Mesendoderm (in vitro differentiated cells): ENCODE measurements at regions not wholly inside any gene's neighbourhood (a gene's known extent, or its start where the extent isn't known, plus 50 kb on each side); places are given as distances from the start of the nearest gene placed in this dataset.

Source experiments
- DNase-seq: peaks from one replicate; pipeline ENCODE4 v3.0.0; 2013
- H2AK5ac ChIP-seq: 2 replicates; pipeline ENCODE4 v1.6.1; 2013; ENCODE audit warnings: low read length, inconsistent platforms
- H2BK120ac ChIP-seq: 2 replicates; pipeline ENCODE4 v1.6.1; 2013; ENCODE audit warnings: low read depth, mild to moderate bottlenecking, low read length, moderate library complexity, mixed read lengths
- H2BK15ac ChIP-seq: replicated peaks from 2 replicates; pipeline ENCODE4 v1.6.1; 2013; ENCODE audit warnings: low read depth, mild to moderate bottlenecking, moderate library complexity
- H2BK5ac ChIP-seq: 2 replicates; pipeline ENCODE4 v1.6.1; 2013; ENCODE audit warnings: low read length, inconsistent platforms
- H3K18ac ChIP-seq: 2 replicates; pipeline ENCODE4 v1.6.1; 2013; ENCODE audit warnings: mild to moderate bottlenecking, low read length, mixed read lengths
- H3K23ac ChIP-seq: one replicate; pipeline ENCODE4 v1.6.1; 2013; ENCODE audit warnings: low read length
- H3K27ac ChIP-seq: 2 replicates; pipeline ENCODE4 v1.5.1; 2013; ENCODE audit warnings: low read depth, mild to moderate bottlenecking, inconsistent platforms, low read length, moderate library complexity
- H3K27me3 ChIP-seq: 2 replicates; pipeline ENCODE4 v1.6.1; 2013; ENCODE audit warnings: low read length, control low read depth, mild to moderate bottlenecking, inconsistent platforms; ENCODE audit not compliant: insufficient read depth, poor library complexity
- H3K36me3 ChIP-seq: 2 replicates; pipeline ENCODE4 v1.6.1; 2013; ENCODE audit warnings: low read length, inconsistent platforms; ENCODE audit not compliant: control insufficient read depth, insufficient read depth
- H3K4ac ChIP-seq: one replicate; pipeline ENCODE4 v1.6.1; 2013; ENCODE audit warnings: low read depth, mild to moderate bottlenecking, low read length, moderate library complexity
- H3K4me1 ChIP-seq: 2 replicates; pipeline ENCODE4 v1.6.1; 2013; ENCODE audit warnings: low read depth, low read length, inconsistent platforms; ENCODE audit not compliant: control insufficient read depth
- H3K4me2 ChIP-seq: 2 replicates; pipeline ENCODE4 v1.6.1; 2013; ENCODE audit warnings: low read length
- H3K4me3 ChIP-seq: 2 replicates; pipeline ENCODE4 v1.5.1; 2013; ENCODE audit warnings: mild to moderate bottlenecking, low read length
- H3K56ac ChIP-seq: one replicate; pipeline ENCODE4 v1.6.1; 2013; ENCODE audit warnings: low read length
- H3K79me1 ChIP-seq: 2 replicates; pipeline ENCODE4 v1.6.1; 2013; ENCODE audit warnings: low read length, inconsistent platforms
- H3K79me2 ChIP-seq: 2 replicates; pipeline ENCODE4 v1.6.1; 2013; ENCODE audit warnings: mild to moderate bottlenecking, low read length; ENCODE audit not compliant: control insufficient read depth, insufficient read depth
- H3K9ac ChIP-seq: 2 replicates; pipeline ENCODE4 v1.6.1; 2013; ENCODE audit warnings: low read length, inconsistent platforms
- H4K5ac ChIP-seq: one replicate; pipeline ENCODE4 v1.6.1; 2013; ENCODE audit warnings: low read length
- H4K8ac ChIP-seq: one replicate; pipeline ENCODE4 v1.6.1; 2013; ENCODE audit warnings: low read depth, mild to moderate bottlenecking, control low read depth, low read length, moderate library complexity
- WGBS: extraction: QIAGEN DNeasy Blood & Tissue Kit; methylation state at CpG from one replicate; pipeline ENCODE4 v1.1.7; 2013; ENCODE audit warnings: low lambda C conversion rate, missing lambda C conversion rate; ENCODE audit not compliant: insufficient coverage; ENCODE audit errors: extremely low coverage; 5-methylcytosine and 5-hydroxymethylcytosine counted together

DNA sequence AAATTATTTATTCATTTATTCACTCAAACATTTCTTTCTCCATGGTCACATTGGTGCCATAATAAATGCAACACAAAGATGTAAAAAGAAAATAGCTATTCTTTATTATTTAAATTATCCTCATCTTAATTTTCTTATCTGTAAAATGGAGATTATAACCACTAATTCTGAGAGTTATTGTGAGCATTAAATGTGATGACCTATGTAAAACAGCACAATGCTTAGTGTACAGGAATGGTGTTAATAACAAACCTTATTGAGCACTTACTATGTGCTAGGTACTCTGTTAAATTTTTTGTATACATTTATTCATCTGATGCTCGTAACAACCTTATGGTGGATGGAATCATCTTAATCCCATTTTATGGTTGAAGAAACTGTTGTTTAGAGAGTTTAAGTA, 84.6 kb downstream of the NTMT2 start:
- Histone ChIP-seq H3K79me2 (no peaks in the 10 kb centered on the region), H4K8ac (no peak overlapping the region), H3K9ac (no peak overlapping the region), H3K4me3 (no peak overlapping the region), H3K4me2 (no peak overlapping the region), H2BK15ac (no peak overlapping the region), H3K4ac (no peak overlapping the region), H2BK5ac (no peak overlapping the region), H3K27me3 (no peaks in the 10 kb centered on the region), H2AK5ac (no peak overlapping the region), H3K18ac (no peak overlapping the region), H3K79me1 (no peaks in the 10 kb centered on the region), H3K27ac (no peak overlapping the region), H2BK120ac (no peak overlapping the region), H3K36me3 (no peaks in the 10 kb centered on the region), H4K5ac (no peak overlapping the region), H3K4me1 (no peaks in the 10 kb centered on the region), H3K23ac (no peak overlapping the region), H3K56ac (no peak overlapping the region)
- no CpG with 5 or more reads among the region's 1 CpG for WGBS
- no peak for DNase-seq

DNA sequence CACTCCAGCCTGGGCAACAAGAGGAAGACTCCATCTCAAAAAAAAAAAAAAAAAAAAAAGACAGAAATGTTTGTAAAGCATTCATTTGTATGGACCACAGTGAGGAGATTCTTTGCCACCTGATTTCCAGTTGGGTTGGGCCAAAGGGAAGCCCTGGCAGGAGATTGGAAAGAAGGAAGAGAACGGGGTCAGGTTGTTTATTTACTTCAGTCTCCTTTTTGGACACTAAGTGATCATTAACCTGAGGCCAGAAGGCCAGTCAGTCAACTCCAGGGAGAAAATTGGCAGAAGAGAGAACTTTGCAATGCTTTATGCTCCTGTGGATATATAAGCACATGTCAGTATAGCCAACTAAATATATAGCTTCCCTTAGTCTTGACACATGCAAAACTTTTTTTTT, 85.9 kb downstream of the NTMT2 start:
- Histone ChIP-seq H3K79me2 (no peaks in the 10 kb centered on the region), H3K36me3 (no peaks in the 10 kb centered on the region), H3K23ac (no peak overlapping the region), H3K56ac (no peak overlapping the region), H4K8ac (no peak overlapping the region), H2BK15ac (no peak overlapping the region), H3K27ac (no peak overlapping the region), H3K4ac (no peak overlapping the region), H3K9ac (no peak overlapping the region), H3K4me2 (no peak overlapping the region), H3K79me1 (no peaks in the 10 kb centered on the region), H2BK120ac (no peak overlapping the region), H4K5ac (no peak overlapping the region), H2AK5ac (no peak overlapping the region), H2BK5ac (no peak overlapping the region), H3K4me1 (no peaks in the 10 kb centered on the region), H3K27me3 (no peaks in the 10 kb centered on the region), H3K4me3 (no peak overlapping the region), H3K18ac (no peak overlapping the region)
- no CpG with 5 or more reads among the region's 1 CpG for WGBS
- no peak for DNase-seq

DNA sequence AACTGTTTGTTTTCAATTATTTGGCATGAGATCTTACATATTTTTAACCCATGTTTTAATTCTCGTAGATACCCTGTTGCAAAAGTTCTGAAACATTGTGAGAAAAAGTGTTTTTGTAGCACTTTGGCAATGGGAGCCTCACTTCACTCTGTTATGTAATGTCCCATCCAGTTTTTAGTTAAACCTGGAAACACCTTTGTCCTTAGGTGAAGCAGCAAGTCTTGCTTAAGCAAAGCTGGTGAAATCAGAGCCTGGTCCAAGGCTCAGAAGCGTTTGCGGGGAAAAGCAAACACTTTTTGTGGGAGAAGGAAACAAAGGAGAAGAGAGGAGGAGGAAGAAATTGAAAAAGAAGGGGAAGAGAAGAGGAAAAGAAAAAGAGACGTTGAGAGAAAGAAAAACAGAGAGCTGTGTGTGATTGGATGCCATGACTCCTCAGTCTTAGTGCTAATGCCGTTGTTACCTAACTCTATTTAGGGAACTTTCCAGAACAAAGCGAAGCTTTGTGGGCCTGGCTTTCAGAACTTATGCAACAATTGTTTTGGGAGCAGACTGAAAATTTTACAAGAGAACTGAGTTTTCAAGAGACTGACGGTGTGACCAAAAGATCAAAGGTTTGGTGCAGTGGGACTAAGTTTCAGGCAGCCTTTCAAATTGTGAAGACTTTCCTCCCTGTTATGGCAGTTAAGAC, 93.1 kb downstream of the NTMT2 start:
- Histone ChIP-seq H2BK120ac (no peak overlapping the region), H2BK15ac (no peak overlapping the region), H3K79me1 (no peaks in the 10 kb centered on the region), H3K9ac (no peak overlapping the region), H3K4ac (no peak overlapping the region), H3K23ac (no peak overlapping the region), H3K4me1 (no peaks in the 10 kb centered on the region), H4K8ac (peak overlapping the region; percentile 76), H3K36me3 (no peaks in the 10 kb centered on the region), H3K56ac (no peak overlapping the region), H4K5ac (no peak overlapping the region), H3K4me2 (no peak overlapping the region), H2BK5ac (no peak overlapping the region), H3K27ac (no peak overlapping the region), H3K79me2 (no peaks in the 10 kb centered on the region), H3K4me3 (no peak overlapping the region), H3K18ac (no peak overlapping the region), H2AK5ac (no peak overlapping the region), H3K27me3 (no peaks in the 10 kb centered on the region)
- DNase-seq = no peak
- WGBS = no CpG with 5 or more reads among the region's 7 CpGs

DNA sequence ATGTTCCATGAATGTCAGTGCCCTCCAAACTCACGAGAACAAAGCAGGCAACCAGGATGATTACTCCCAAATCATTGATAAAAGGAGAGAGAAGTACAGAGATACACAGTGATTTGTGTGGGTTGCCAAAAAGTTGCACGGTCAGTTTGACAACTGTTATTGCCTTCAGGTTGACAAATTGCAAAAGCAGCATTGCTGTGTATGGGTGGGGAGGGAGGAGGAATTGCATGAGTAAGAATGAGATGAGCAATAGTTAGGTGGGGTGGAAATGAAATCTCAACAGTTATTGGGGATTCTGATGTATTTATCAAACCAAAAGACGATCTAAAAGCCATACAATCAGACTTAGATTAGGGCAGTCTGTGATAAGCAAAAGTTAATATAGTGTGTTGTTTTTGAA, 93.7 kb downstream of the NTMT2 start:
- no peak overlapping the region for H3K23ac ChIP-seq
- H3K79me1 ChIP-seq = no peaks in the 10 kb centered on the region
- no peak overlapping the region for H3K18ac ChIP-seq
- H3K4me3 ChIP-seq = no peak overlapping the region
- H3K4ac ChIP-seq = no peak overlapping the region
- H2BK120ac ChIP-seq = no peak overlapping the region
- H2BK5ac ChIP-seq = no peak overlapping the region
- H4K5ac ChIP-seq = no peak overlapping the region
- H2BK15ac ChIP-seq = no peak overlapping the region
- no peak overlapping the region for H3K4me2 ChIP-seq
- H3K56ac ChIP-seq = no peak overlapping the region
- H3K27ac ChIP-seq = no peak overlapping the region
- no CpG with 5 or more reads among the region's 3 CpGs for WGBS
- no peaks in the 10 kb centered on the region for H3K79me2 ChIP-seq
- no peaks in the 10 kb centered on the region for H3K27me3 ChIP-seq
- no peak overlapping the region for H3K9ac ChIP-seq
- H3K36me3 ChIP-seq = no peaks in the 10 kb centered on the region
- no peak for DNase-seq
- no peak overlapping the region for H4K8ac ChIP-seq
- no peak overlapping the region for H2AK5ac ChIP-seq
- H3K4me1 ChIP-seq = no peaks in the 10 kb centered on the region

DNA sequence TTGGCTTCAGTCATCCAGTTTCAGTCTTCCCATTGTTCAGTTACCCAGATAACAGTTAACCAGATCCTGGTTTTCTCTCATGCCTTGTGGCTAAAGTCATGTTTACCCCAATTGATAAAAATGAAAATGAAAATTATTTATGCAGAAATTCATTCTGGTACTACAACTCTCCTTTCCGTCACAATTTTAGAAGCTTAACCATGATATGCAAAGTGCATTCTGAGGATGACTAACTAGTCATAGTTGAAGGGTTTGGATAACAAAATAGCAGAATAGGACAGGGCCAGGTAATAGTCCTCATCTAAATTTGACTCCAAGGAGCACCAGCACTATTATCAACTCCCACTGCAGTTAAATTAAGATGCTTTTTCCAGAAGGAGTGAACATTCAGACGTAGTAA, 94.7 kb downstream of the NTMT2 start:
- H3K18ac ChIP-seq = no peak overlapping the region
- no peaks in the 10 kb centered on the region for H3K27me3 ChIP-seq
- WGBS = no CpG with 5 or more reads among the region's 2 CpGs
- H4K8ac ChIP-seq = no peak overlapping the region
- no peaks in the 10 kb centered on the region for H3K4me1 ChIP-seq
- H3K4ac ChIP-seq = no peak overlapping the region
- H3K79me1 ChIP-seq = no peaks in the 10 kb centered on the region
- H3K23ac ChIP-seq = no peak overlapping the region
- H3K27ac ChIP-seq = no peak overlapping the region
- no peak overlapping the region for H4K5ac ChIP-seq
- no peak overlapping the region for H3K4me2 ChIP-seq
- H2BK15ac ChIP-seq = no peak overlapping the region
- no peak overlapping the region for H2BK120ac ChIP-seq
- no peak overlapping the region for H2BK5ac ChIP-seq
- no peak for DNase-seq
- no peak overlapping the region for H2AK5ac ChIP-seq
- H3K56ac ChIP-seq = no peak overlapping the region
- no peak overlapping the region for H3K9ac ChIP-seq
- H3K36me3 ChIP-seq = no peaks in the 10 kb centered on the region
- no peaks in the 10 kb centered on the region for H3K79me2 ChIP-seq
- H3K4me3 ChIP-seq = no peak overlapping the region

DNA sequence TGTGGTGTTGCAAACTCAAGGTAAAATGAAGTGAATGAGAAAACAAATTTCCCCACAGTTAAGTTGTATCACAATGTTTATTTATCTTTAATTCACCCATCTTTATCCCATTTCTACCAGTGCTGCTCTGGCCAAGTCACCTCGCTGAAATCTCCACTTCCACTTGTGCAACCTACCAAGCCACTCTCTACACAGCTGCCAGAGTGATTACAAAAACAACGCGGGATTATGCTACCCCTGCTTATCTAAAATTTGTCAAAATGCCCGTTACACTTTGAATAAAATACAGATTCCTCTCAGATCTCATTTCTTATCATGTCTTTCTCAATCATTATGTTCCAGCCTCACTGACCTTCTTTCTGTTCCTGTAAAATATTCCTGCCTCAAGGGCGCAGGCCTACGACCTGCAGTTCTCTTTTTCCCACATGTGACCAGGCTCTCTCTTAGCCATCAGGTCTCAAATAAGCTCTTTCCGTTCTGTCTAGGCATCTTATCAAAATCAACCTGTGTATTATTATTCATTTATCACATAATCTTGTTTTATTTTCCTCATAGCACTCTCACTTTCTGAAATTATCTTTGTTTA, 95.6 kb downstream of the NTMT2 start:
- H2AK5ac ChIP-seq = no peak overlapping the region
- H2BK15ac ChIP-seq = no peak overlapping the region
- WGBS = no CpG with 5 or more reads among the region's 7 CpGs

More for the DNA sequence above, 95.6 kb downstream of the NTMT2 start:
- no peak overlapping the region for H3K18ac ChIP-seq
- H4K5ac ChIP-seq = no peak overlapping the region
- no peak overlapping the region for H3K56ac ChIP-seq
- no peak for DNase-seq
- no peaks in the 10 kb centered on the region for H3K79me2 ChIP-seq
- no peak overlapping the region for H2BK5ac ChIP-seq
- H2BK120ac ChIP-seq = no peak overlapping the region
- H4K8ac ChIP-seq = no peak overlapping the region
- H3K23ac ChIP-seq = no peak overlapping the region
- no peak overlapping the region for H3K4me3 ChIP-seq
- H3K27ac ChIP-seq = no peak overlapping the region
- H3K79me1 ChIP-seq = no peaks in the 10 kb centered on the region
- no peaks in the 10 kb centered on the region for H3K27me3 ChIP-seq
- no peak overlapping the region for H3K4ac ChIP-seq
- H3K4me1 ChIP-seq = no peaks in the 10 kb centered on the region
- no peak overlapping the region for H3K4me2 ChIP-seq
- no peak overlapping the region for H3K9ac ChIP-seq
- H3K36me3 ChIP-seq = no peaks in the 10 kb centered on the region
